ENCODE measurements at regions not wholly inside any gene's neighbourhood (a gene's known extent, or its start where the extent isn't known, plus 50 kb on each side); places are given as distances from the start of the nearest gene placed in this dataset.

GRCh38 chr10:128922619-128923196 is 544.3 kb upstream of the MGMT start:
- TF ChIP-seq, protein P1, sequence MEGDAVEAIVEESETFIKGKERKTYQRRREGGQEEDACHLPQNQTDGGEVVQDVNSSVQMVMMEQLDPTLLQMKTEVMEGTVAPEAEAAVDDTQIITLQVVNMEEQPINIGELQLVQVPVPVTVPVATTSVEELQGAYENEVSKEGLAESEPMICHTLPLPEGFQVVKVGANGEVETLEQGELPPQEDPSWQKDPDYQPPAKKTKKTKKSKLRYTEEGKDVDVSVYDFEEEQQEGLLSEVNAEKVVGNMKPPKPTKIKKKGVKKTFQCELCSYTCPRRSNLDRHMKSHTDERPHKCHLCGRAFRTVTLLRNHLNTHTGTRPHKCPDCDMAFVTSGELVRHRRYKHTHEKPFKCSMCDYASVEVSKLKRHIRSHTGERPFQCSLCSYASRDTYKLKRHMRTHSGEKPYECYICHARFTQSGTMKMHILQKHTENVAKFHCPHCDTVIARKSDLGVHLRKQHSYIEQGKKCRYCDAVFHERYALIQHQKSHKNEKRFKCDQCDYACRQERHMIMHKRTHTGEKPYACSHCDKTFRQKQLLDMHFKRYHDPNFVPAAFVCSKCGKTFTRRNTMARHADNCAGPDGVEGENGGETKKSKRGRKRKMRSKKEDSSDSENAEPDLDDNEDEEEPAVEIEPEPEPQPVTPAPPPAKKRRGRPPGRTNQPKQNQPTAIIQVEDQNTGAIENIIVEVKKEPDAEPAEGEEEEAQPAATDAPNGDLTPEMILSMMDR (IDR thresholded peaks at IDR 0.05 in 2 of 3, conservative IDR thresholded peaks at IDR 0.05 in 1 of 3; ENCODE audit: borderline replicate concordance in 1 of 3, insufficient read depth in 1 of 3, low read depth in 2 of 3, low read length in 2 of 3) = no peak
- TF ChIP-seq POLR2A (IDR thresholded peaks at IDR 0.05; ENCODE audit: borderline replicate concordance, extremely low read depth, insufficient read depth, insufficient read length) = no peak
- no peak for TF ChIP-seq EZH2phosphoT487 (IDR thresholded peaks at IDR 0.05; ENCODE audit: borderline replicate concordance)
